Astrocyte (in vitro differentiated cells and primary cell): ENCODE measurements at regions not wholly inside any gene's neighbourhood (a gene's known extent, or its start where the extent isn't known, plus 50 kb on each side); places are given as distances from the start of the nearest gene placed in this dataset.

ENCODE experiments used
- CTCF ChIP-seq: IDR thresholded peaks from 2 replicates; pipeline ENCODE4 v1.5.1; 2011; ENCODE audit warnings: low read depth, mild to moderate bottlenecking, inconsistent platforms, low read length, moderate library complexity; ENCODE audit not compliant: insufficient read depth
- EZH2 ChIP-seq: IDR thresholded peaks from 2 replicates; pipeline ENCODE4 v1.6.1; 2012; ENCODE audit warnings: mild to moderate bottlenecking, low read length, inconsistent platforms; ENCODE audit not compliant: insufficient read depth

- TF ChIP-seq CTCF, result no peak
- no peak for TF ChIP-seq EZH2
Observed at GRCh38 chr6:2594868-2595267, 155.9 kb downstream of the MYLK4 start.
